Astrocyte of the cerebellum (primary cell): ENCODE measurements at regions not wholly inside any gene's neighbourhood (a gene's known extent, or its start where the extent isn't known, plus 50 kb on each side); places are given as distances from the start of the nearest gene placed in this dataset.

Experiments used
- DNase-seq: peaks from one replicate; pipeline ENCODE4 v3.0.0-alpha.2; 2011; ENCODE audit warnings: low read depth
- H3K4me3 ChIP-seq: 2 replicates; pipeline ENCODE4 v1.5.1; 2011; ENCODE audit warnings: mild to moderate bottlenecking, low read depth, low read length, moderate library complexity
- CTCF ChIP-seq: IDR thresholded peaks from 2 replicates; pipeline ENCODE4 v1.5.1; 2012; ENCODE audit warnings: low read length, low read depth, moderate library complexity, mild to moderate bottlenecking; ENCODE audit errors: missing control alignments
- in situ Hi-C: cut with HindIII; loops from 2 replicates; pipeline ENCODE4 v1.10.0; 2017; ENCODE audit warnings: low sequenced_read_pairs

- no peak overlapping the region for H3K4me3 ChIP-seq
- in situ Hi-C loops: no loop called here
- no peak for DNase-seq
- no peak for TF ChIP-seq CTCF
Measured at GRCh38 chr4:84385203-84385602, 113.9 kb downstream of the NKX6-1 start.

DNA sequence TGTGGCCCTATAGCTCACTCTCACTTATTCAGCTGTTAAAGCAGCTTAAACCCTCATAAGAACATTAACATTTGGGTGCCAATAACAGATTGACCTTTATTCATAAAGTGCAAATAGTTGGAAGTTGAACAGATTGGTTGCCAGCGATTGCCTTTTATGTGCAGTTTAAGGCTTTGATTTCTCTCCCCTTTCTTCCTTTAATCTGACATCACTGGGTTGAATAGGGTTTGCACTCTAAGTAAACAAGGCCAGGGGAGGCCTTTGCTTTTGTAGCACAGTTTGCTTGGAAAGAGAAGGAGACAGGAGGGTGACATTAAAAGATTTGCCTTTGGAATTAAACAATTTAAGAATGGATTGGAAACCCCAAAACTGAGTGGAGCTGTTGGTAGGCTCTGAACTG, 114.3 kb downstream of the NKX6-1 start:
- no peak for DNase-seq
- TF ChIP-seq CTCF: no peak
- in situ Hi-C loops: no loop called here
- H3K4me3 ChIP-seq: no peak overlapping the region

DNA sequence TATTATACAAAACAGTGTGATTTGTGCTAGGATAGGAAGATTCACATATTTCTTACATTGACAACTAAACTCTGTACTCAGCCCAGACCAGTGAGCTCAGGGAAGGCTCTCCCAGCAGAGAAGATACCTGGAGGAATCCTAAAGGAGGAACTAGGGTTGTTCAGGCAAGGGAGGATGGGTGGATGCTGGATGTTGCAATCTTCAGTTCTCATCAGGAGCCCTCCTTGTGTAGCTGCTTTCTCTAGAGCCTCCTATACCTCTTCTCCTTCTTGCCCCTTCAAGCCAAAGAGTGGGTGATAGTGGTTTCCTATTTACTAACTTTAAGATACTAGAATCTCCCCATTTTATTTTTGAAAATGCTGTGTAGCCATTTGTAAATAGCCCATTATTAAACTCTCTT, 117.3 kb downstream of the NKX6-1 start:
- H3K4me3 ChIP-seq: no peak overlapping the region
- no peak for DNase-seq
- no peak for TF ChIP-seq CTCF
- in situ Hi-C loops: no loop called here

DNA sequence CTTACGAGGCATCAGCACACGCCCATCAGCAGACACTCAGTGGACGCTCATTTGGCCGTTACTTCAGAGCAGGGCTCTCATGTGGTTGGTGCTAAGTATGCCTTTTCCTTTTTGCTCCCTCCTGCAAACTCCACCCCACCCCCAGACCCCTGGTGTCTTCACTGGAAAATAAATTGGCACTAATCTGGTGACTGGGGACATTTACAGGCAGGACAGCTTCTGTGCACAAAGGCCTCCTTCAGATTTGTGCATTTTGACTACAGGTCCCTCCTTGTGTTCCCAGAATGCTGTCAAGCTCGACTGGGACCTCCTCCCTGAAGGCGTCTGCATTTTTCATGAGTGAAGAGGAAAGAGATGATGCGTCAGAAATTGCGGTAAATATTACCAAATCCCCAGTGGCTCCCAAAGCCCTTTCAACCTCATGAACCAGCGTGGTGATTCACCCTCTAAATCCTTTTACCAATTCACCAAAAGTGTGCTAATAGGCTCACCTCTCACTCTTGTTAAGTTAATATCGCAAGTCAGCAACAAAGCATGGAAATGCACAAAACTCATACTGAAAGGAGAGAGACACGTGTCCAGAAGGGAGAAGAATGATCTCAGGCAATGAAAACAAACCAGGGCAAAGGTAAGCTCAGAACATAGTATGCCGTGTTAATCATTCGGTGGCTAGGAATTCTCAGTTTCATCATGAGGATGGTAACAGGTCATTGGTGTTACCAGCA, 119.0 kb downstream of the NKX6-1 start:
- DNase-seq: no peak
- in situ Hi-C loops: no loop called here
- no peak overlapping the region for H3K4me3 ChIP-seq
- no peak for TF ChIP-seq CTCF

- no peak for DNase-seq
Measured at GRCh38 chr4:84378983-84379382, 120.1 kb downstream of the NKX6-1 start.

DNA sequence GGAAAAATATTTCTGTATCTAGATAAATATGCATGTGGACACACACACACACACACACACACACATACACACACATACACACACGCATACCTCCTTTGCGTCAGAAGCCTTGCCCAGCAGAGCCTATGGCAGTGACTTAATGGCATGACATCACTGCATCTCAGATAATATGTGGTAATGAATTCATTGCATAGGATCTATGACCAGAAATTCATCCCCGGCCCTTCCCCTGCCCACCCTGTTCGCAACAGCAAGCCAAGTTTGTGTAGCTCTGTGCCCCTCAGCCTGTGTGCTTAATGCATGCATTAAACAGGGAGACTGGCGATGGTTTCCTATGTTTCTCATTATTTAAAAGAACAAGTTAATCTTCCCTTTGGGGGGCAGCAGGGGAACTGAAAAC, 120.7 kb downstream of the NKX6-1 start:
- in situ Hi-C loops: no loop called here
- no peak for DNase-seq
- no peak for TF ChIP-seq CTCF
- H3K4me3 ChIP-seq: no peak overlapping the region

More at GRCh38 chr4:84378983-84379382, 120.1 kb downstream of the NKX6-1 start:
- in situ Hi-C loops: no loop called here
- no peak for TF ChIP-seq CTCF
- no peak overlapping the region for H3K4me3 ChIP-seq
